ENCODE measurements at regions not wholly inside any gene's neighbourhood (a gene's known extent, or its start where the extent isn't known, plus 50 kb on each side); places are given as distances from the start of the nearest gene placed in this dataset.

DNA sequence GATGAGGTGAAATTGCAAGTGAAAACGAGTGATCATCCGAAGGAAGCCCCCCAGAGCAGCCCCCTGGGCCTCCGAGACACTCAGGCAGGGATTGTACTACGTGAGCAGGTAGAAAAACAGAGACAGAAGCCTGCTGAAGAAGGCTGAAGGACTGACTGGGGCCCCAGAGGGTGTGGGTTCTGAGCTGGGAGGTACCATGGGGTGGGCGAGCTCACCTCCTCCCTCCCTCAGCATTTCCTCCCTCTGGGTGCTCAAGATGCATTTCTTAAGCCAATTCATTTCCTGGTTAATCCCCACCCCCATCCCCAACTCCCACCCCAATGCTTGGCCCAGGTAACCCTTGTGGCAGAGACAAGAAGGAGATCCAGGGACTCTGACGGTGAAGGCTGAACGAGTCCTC, 108.7 kb downstream of the BDH1 start:
- no peaks in the 10 kb centered on the region for H3K79me2 ChIP-seq (ENCODE audit: control insufficient read depth, low read length)
- H3K9me3 ChIP-seq (ENCODE audit: control insufficient read depth, insufficient read depth, low read length): no peaks in the 10 kb centered on the region
- TF ChIP-seq, protein P1, sequence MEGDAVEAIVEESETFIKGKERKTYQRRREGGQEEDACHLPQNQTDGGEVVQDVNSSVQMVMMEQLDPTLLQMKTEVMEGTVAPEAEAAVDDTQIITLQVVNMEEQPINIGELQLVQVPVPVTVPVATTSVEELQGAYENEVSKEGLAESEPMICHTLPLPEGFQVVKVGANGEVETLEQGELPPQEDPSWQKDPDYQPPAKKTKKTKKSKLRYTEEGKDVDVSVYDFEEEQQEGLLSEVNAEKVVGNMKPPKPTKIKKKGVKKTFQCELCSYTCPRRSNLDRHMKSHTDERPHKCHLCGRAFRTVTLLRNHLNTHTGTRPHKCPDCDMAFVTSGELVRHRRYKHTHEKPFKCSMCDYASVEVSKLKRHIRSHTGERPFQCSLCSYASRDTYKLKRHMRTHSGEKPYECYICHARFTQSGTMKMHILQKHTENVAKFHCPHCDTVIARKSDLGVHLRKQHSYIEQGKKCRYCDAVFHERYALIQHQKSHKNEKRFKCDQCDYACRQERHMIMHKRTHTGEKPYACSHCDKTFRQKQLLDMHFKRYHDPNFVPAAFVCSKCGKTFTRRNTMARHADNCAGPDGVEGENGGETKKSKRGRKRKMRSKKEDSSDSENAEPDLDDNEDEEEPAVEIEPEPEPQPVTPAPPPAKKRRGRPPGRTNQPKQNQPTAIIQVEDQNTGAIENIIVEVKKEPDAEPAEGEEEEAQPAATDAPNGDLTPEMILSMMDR (IDR thresholded peaks at IDR 0.05; ENCODE audit: low read depth, low read length, poor library complexity, severe bottlenecking): no peak
- TF ChIP-seq EZH2phosphoT487 (IDR thresholded peaks at IDR 0.05; ENCODE audit: borderline replicate concordance, low read length): no peak
- no peak overlapping the region for H3K4me2 ChIP-seq (ENCODE audit: low read length)
- H3K36me3 ChIP-seq (ENCODE audit: control insufficient read depth, low read length): no peaks in the 10 kb centered on the region
- no peaks in the 10 kb centered on the region for H3K9me2 ChIP-seq (replicated peaks; ENCODE audit: control insufficient read depth, low read length)
- peaks cover 3% of the 10 kb centered on the region; the same call in 1 of the 2 replicates for H3K27me3 ChIP-seq (ENCODE audit: control insufficient read depth, low read length)
- no peak overlapping the region for H3K4me3 ChIP-seq (ENCODE audit: low read length)
- H3K4me1 ChIP-seq (ENCODE audit: control insufficient read depth, low read length): no peaks in the 10 kb centered on the region
- no peak overlapping the region for H3K27ac ChIP-seq (ENCODE audit: low read depth, low read length)
- H4K20me1 ChIP-seq (ENCODE audit: control insufficient read depth, insufficient read depth, low read depth, low read length): no peaks in the 10 kb centered on the region
- no peaks in the 10 kb centered on the region for H3F3A ChIP-seq (ENCODE audit: control insufficient read depth, insufficient read depth)

GRCh38 chr3:197446700-197447056, 109.1 kb downstream of the BDH1 start:
- H4K20me1 ChIP-seq (ENCODE audit: control insufficient read depth, insufficient read depth, low read depth, low read length): no peaks in the 10 kb centered on the region
- H3K27ac ChIP-seq (ENCODE audit: low read depth, low read length): no peak overlapping the region
- H3F3A ChIP-seq (ENCODE audit: control insufficient read depth, insufficient read depth): no peaks in the 10 kb centered on the region
- no peaks in the 10 kb centered on the region for H3K36me3 ChIP-seq (ENCODE audit: control insufficient read depth, low read length)
- H3K4me2 ChIP-seq (ENCODE audit: low read length): no peak overlapping the region
- H3K4me3 ChIP-seq (ENCODE audit: low read length): no peak overlapping the region
- peaks cover 3% of the 10 kb centered on the region; the same call in 1 of the 2 replicates for H3K27me3 ChIP-seq (ENCODE audit: control insufficient read depth, low read length)
- TF ChIP-seq, protein P1 (IDR thresholded peaks at IDR 0.05; ENCODE audit: low read depth, low read length, poor library complexity, severe bottlenecking): no peak
- TF ChIP-seq EZH2phosphoT487 (IDR thresholded peaks at IDR 0.05; ENCODE audit: borderline replicate concordance, low read length): no peak
- H3K9me2 ChIP-seq (replicated peaks; ENCODE audit: control insufficient read depth, low read length): no peaks in the 10 kb centered on the region
- no peaks in the 10 kb centered on the region for H3K79me2 ChIP-seq (ENCODE audit: control insufficient read depth, low read length)
- H3K9me3 ChIP-seq (ENCODE audit: control insufficient read depth, insufficient read depth, low read length): no peaks in the 10 kb centered on the region
- no peaks in the 10 kb centered on the region for H3K4me1 ChIP-seq (ENCODE audit: control insufficient read depth, low read length)

DNA sequence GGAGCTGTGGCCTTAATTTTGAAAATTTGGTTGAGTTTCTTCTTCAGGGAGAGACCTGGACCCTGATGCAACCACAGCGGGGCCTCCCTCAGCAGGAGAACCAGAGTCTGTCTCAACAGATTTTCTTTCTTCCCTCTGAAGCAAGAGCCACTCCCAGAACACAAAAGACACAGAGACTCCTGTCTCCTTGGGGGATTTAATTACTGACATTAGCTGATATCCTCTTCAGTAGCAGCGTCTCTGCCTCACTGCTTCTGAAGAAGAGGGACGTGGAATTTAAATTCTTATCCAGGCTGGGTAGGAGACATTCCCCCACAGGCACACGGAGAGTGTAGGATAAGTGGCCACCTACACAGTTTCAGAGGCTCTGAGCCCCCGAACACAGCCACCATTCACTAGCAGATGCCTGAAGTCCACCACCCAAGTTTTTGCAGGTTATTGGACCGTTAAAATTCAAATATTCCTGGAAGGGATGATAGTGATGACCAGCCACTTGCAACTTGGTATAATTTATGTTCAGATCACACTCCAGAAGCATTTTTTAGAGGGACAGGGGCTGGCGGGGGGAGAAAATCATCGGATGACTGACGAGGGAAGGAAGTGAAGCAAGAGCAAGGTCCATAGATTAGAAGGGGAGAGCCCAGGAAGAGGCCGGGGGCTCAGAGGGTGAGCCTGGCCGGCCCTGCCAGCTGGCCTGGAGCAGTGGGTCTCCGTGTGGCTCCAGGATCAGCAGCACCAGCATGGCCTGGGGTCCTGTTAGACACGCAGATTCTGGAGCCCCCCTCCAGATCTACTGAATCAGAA, 109.7 kb downstream of the BDH1 start:
- no peaks in the 10 kb centered on the region for H3K9me2 ChIP-seq (replicated peaks; ENCODE audit: control insufficient read depth, low read length)
- H3K4me1 ChIP-seq (ENCODE audit: control insufficient read depth, low read length): no peaks in the 10 kb centered on the region
- TF ChIP-seq, protein P1 (IDR thresholded peaks at IDR 0.05; ENCODE audit: low read depth, low read length, poor library complexity, severe bottlenecking): no peak
- TF ChIP-seq EZH2phosphoT487 (IDR thresholded peaks at IDR 0.05; ENCODE audit: borderline replicate concordance, low read length): no peak
- no peaks in the 10 kb centered on the region for H3K36me3 ChIP-seq (ENCODE audit: control insufficient read depth, low read length)
- no peaks in the 10 kb centered on the region for H3K9me3 ChIP-seq (ENCODE audit: control insufficient read depth, insufficient read depth, low read length)
- H3K27me3 ChIP-seq (ENCODE audit: control insufficient read depth, low read length): peaks cover 5% of the 10 kb centered on the region; the same call in 1 of the 2 replicates
- H3K4me3 ChIP-seq (ENCODE audit: low read length): no peak overlapping the region
- no peaks in the 10 kb centered on the region for H3K79me2 ChIP-seq (ENCODE audit: control insufficient read depth, low read length)
- H3F3A ChIP-seq (ENCODE audit: control insufficient read depth, insufficient read depth): no peaks in the 10 kb centered on the region
- H3K4me2 ChIP-seq (ENCODE audit: low read length): no peak overlapping the region
- no peaks in the 10 kb centered on the region for H4K20me1 ChIP-seq (ENCODE audit: control insufficient read depth, insufficient read depth, low read depth, low read length)
- H3K27ac ChIP-seq (ENCODE audit: low read depth, low read length): no peak overlapping the region
